ENCODE measurements at regions not wholly inside any gene's neighbourhood (a gene's known extent, or its start where the extent isn't known, plus 50 kb on each side); places are given as distances from the start of the nearest gene placed in this dataset.

DNA sequence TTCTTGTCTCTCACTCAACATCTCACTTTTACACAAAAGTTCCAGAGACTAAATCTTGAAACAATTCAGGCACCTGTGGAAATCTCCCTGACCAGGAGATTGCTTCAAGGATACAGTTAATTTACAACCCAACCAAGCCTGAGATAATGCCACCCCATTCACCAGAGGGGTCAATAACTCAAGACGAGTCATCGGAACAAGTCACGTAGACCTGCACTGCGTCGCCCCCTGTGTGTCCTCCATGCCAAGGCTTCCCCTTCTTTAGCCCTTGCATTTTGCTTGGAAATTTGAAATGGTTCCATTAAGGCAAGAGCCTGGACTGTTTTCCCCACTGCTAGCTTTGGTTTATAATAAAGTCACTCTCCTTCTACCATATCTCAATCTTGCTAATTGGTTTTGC is 129.0 kb upstream of the NEO1 start:
- Histone ChIP-seq H2AFZ (ENCODE audit: low read length) (no peak overlapping the region), H4K91ac (ENCODE audit: insufficient read length, low read depth, low read length) (no peak overlapping the region), H3K4me2 (ENCODE audit: insufficient read depth, insufficient read length, low read length) (no peak overlapping the region), H3K79me1 (ENCODE audit: insufficient read depth, low read depth, low read length, poor library complexity, severe bottlenecking) (no peaks in the 10 kb centered on the region), H4K8ac (replicated peaks; ENCODE audit: insufficient read length, low read depth, low read length) (no peak overlapping the region), H4K20me1 (ENCODE audit: control insufficient read depth, insufficient read depth, insufficient read length) (no peaks in the 10 kb centered on the region), H3K56ac (ENCODE audit: insufficient read length, low read depth, low read length) (no peak overlapping the region), H3K14ac (ENCODE audit: insufficient read depth, low read length) (no peak overlapping the region), H2BK120ac (ENCODE audit: low read depth, low read length, poor library complexity, severe bottlenecking) (no peak overlapping the region), H3K9ac (ENCODE audit: extremely low read depth, insufficient read length, low read length) (no peak overlapping the region), H3K18ac (ENCODE audit: insufficient read length, low read depth, low read length) (no peak overlapping the region), H3K23me2 (ENCODE audit: insufficient read length, low read depth, low read length, poor library complexity, severe bottlenecking) (no peaks in the 10 kb centered on the region), H3K27me3 (ENCODE audit: insufficient read depth, low read length) (no peaks in the 10 kb centered on the region), H2BK5ac (ENCODE audit: insufficient read length, low read length) (no peak overlapping the region), H2BK20ac (ENCODE audit: low read depth, low read length, poor library complexity, severe bottlenecking) (no peak overlapping the region), H3K23ac (ENCODE audit: insufficient read length, low read depth, low read length) (no peak overlapping the region), H3T11ph (ENCODE audit: low read length) (no peak overlapping the region), H2BK12ac (ENCODE audit: insufficient read length, low read depth, low read length) (no peak overlapping the region), H2AK5ac (ENCODE audit: insufficient read length, low read length) (no peak overlapping the region), H3K4ac (ENCODE audit: low read depth, low read length) (no peak overlapping the region), H2BK15ac (ENCODE audit: low read depth, low read length) (no peak overlapping the region), H3K79me2 (ENCODE audit: insufficient read depth, low read length) (no peaks in the 10 kb centered on the region), H4K5ac (ENCODE audit: insufficient read length, low read depth, low read length) (no peak overlapping the region), H3K9me3 (ENCODE audit: control insufficient read depth, low read depth, low read length) (no peaks in the 10 kb centered on the region), H3K27ac (ENCODE audit: insufficient read length, low read depth, low read length) (no peak overlapping the region), H3K4me1 (ENCODE audit: insufficient read depth, low read length) (no peaks in the 10 kb centered on the region)
- DNase-seq = peak; percentile 53
- H3K9me3 Mint-ChIP-seq = no peaks in the 10 kb centered on the region
- TF ChIP-seq, protein P1, sequence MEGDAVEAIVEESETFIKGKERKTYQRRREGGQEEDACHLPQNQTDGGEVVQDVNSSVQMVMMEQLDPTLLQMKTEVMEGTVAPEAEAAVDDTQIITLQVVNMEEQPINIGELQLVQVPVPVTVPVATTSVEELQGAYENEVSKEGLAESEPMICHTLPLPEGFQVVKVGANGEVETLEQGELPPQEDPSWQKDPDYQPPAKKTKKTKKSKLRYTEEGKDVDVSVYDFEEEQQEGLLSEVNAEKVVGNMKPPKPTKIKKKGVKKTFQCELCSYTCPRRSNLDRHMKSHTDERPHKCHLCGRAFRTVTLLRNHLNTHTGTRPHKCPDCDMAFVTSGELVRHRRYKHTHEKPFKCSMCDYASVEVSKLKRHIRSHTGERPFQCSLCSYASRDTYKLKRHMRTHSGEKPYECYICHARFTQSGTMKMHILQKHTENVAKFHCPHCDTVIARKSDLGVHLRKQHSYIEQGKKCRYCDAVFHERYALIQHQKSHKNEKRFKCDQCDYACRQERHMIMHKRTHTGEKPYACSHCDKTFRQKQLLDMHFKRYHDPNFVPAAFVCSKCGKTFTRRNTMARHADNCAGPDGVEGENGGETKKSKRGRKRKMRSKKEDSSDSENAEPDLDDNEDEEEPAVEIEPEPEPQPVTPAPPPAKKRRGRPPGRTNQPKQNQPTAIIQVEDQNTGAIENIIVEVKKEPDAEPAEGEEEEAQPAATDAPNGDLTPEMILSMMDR (conservative IDR thresholded peaks at IDR 0.05) = peak; percentile 57
- H3K27me3 Mint-ChIP-seq (ENCODE audit: low read depth) = no peaks in the 10 kb centered on the region
- H3K27ac Mint-ChIP-seq = no peak overlapping the region
- no peaks in the 10 kb centered on the region for H3K4me1 Mint-ChIP-seq
- no peaks in the 10 kb centered on the region for H3K36me3 Mint-ChIP-seq (ENCODE audit: insufficient read depth in 1 of 3, low read depth in 3 of 3)
- no CpG with 5 or more reads among the region's 5 CpGs for WGBS (ENCODE audit: extremely low coverage, insufficient read length, low lambda C conversion rate)
- H3K4me3 Mint-ChIP-seq = no peak overlapping the region
